ENCODE measurements at regions not wholly inside any gene's neighbourhood (a gene's known extent, or its start where the extent isn't known, plus 50 kb on each side); places are given as distances from the start of the nearest gene placed in this dataset.

DNA sequence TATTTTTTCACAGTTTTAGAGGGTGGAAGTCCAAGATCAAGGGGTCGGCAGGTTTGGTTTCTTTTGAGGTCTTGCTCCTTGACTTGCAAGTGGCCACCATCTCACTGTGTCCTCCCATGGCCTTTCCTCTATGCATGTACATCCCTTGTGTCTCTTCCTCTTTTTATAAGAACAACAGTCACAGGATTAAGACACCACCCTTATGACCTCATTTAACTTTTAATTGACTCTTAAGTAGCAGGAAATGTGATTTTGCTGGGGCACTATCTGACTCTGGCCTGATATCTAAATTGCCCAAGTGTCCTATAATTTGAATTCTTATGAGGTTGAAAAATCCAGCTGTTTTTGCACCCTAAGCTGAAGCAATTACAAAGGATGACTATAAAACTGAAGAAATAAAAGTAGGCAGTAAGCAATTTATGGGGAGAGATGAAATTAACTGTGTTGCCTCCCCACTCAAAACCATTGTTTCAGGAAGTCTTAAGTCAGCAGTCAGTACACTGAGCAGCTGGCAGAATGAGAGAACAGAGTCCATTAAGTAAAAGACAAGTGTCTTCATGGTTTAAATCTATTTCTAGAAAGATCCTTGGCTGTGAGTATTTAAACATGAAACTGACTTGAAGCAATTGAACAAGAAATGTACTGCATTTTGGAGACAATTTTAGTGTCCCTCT is 601.3 kb downstream of the SPRY1 start:
- Histone ChIP-seq H3K79me2 (ENCODE audit: insufficient read depth, low read length) (no peaks in the 10 kb centered on the region), H3K27ac (ENCODE audit: low read depth, low read length) (no peak overlapping the region), H3K9me3 (ENCODE audit: insufficient read depth, low read depth, low read length) (no peaks in the 10 kb centered on the region), H4K20me1 (ENCODE audit: insufficient read depth, low read length) (no peaks in the 10 kb centered on the region), H3K4me2 (ENCODE audit: low read length) (no peak overlapping the region), H3K9ac (ENCODE audit: low read length) (no peak overlapping the region), H3K4me1 (ENCODE audit: insufficient read depth, low read length) (peaks cover 9% of the 10 kb centered on the region), H2AFZ (ENCODE audit: low read depth, low read length) (no peak overlapping the region), H3K27me3 (ENCODE audit: insufficient read depth, low read length) (no peaks in the 10 kb centered on the region), H3K4me3 (ENCODE audit: insufficient read depth, low read depth, low read length) (no peak overlapping the region), H3K36me3 (ENCODE audit: insufficient read depth, low read length) (no peaks in the 10 kb centered on the region)
- TF ChIP-seq CTCF (IDR thresholded peaks at IDR 0.05; ENCODE audit: insufficient read depth, low read depth, low read length) (no peak), EZH2 (IDR thresholded peaks at IDR 0.05; ENCODE audit: insufficient read depth, low read length) (no peak)
- no peaks in the 10 kb centered on the region for H3K27me3 Mint-ChIP-seq (ENCODE audit: low read depth, unreplicated experiment)
- H3K27ac Mint-ChIP-seq (ENCODE audit: unreplicated experiment) = no peak overlapping the region
- FAIRE-seq = no peak
- no peaks in the 10 kb centered on the region for H3K36me3 Mint-ChIP-seq (ENCODE audit: low read depth, unreplicated experiment)
- DNase-seq (ENCODE audit: low read depth) = no peak
- no peak overlapping the region for H3K4me3 Mint-ChIP-seq (ENCODE audit: unreplicated experiment)
- peaks cover 16% of the 10 kb centered on the region for H3K4me1 Mint-ChIP-seq (ENCODE audit: low read depth, unreplicated experiment)
- no peaks in the 10 kb centered on the region for H3K9me3 Mint-ChIP-seq (ENCODE audit: unreplicated experiment)

GRCh38 chr4:124000233-124000632 is 603.6 kb downstream of the SPRY1 start:
- no peaks in the 10 kb centered on the region for H3K27me3 Mint-ChIP-seq (ENCODE audit: low read depth, unreplicated experiment)
- Histone ChIP-seq H3K27ac (ENCODE audit: low read depth, low read length) (no peak overlapping the region), H4K20me1 (ENCODE audit: insufficient read depth, low read length) (no peaks in the 10 kb centered on the region), H3K9ac (ENCODE audit: low read length) (no peak overlapping the region), H3K4me1 (ENCODE audit: insufficient read depth, low read length) (peaks cover 9% of the 10 kb centered on the region), H3K9me3 (ENCODE audit: insufficient read depth, low read depth, low read length) (no peaks in the 10 kb centered on the region), H3K79me2 (ENCODE audit: insufficient read depth, low read length) (no peaks in the 10 kb centered on the region), H3K36me3 (ENCODE audit: insufficient read depth, low read length) (no peaks in the 10 kb centered on the region), H3K27me3 (ENCODE audit: insufficient read depth, low read length) (no peaks in the 10 kb centered on the region), H3K4me2 (ENCODE audit: low read length) (no peak overlapping the region), H3K4me3 (ENCODE audit: insufficient read depth, low read depth, low read length) (no peak overlapping the region), H2AFZ (ENCODE audit: low read depth, low read length) (no peak overlapping the region)
- TF ChIP-seq EZH2 (IDR thresholded peaks at IDR 0.05; ENCODE audit: insufficient read depth, low read length) (no peak), CTCF (IDR thresholded peaks at IDR 0.05; ENCODE audit: insufficient read depth, low read depth, low read length) (no peak)
- no peaks in the 10 kb centered on the region for H3K9me3 Mint-ChIP-seq (ENCODE audit: unreplicated experiment)
- H3K27ac Mint-ChIP-seq (ENCODE audit: unreplicated experiment) = no peak overlapping the region
- no peak for FAIRE-seq
- no peak overlapping the region for H3K4me3 Mint-ChIP-seq (ENCODE audit: unreplicated experiment)
- no peaks in the 10 kb centered on the region for H3K36me3 Mint-ChIP-seq (ENCODE audit: low read depth, unreplicated experiment)
- no peak for DNase-seq (ENCODE audit: low read depth)
- H3K4me1 Mint-ChIP-seq (ENCODE audit: low read depth, unreplicated experiment) = peaks cover 14% of the 10 kb centered on the region

DNA sequence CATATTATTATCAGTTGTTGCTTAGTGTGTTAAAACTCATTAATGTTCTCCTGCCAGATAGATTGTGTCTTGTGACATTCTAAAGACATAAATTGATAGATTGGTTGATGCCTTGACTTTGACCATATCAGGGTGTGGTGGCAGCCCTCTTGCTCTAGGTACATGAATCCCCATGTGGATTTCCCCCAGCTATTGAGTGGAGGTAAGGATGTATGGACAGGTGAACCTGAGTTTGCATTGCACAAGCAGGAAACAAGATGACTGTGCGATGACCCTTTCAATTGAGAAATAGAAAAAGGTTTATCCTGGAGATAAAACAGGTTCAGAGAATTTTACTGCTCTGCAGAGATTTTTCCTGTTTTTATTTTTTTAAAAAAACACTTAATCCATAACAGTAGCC is 619.2 kb downstream of the SPRY1 start:
- TF ChIP-seq CTCF (IDR thresholded peaks at IDR 0.05; ENCODE audit: insufficient read depth, low read depth, low read length) = no peak
- TF ChIP-seq EZH2 (IDR thresholded peaks at IDR 0.05; ENCODE audit: insufficient read depth, low read length) = no peak
- no peak for DNase-seq (ENCODE audit: low read depth)

More for the DNA sequence above, 619.2 kb downstream of the SPRY1 start:
- H3K27ac ChIP-seq (ENCODE audit: low read depth, low read length) = no peak overlapping the region
- Mint-ChIP-seq H3K36me3 (ENCODE audit: low read depth, unreplicated experiment) (no peaks in the 10 kb centered on the region), H3K4me1 (ENCODE audit: low read depth, unreplicated experiment) (peaks cover 18% of the 10 kb centered on the region), H3K27ac (ENCODE audit: unreplicated experiment) (no peak overlapping the region), H3K9me3 (ENCODE audit: unreplicated experiment) (no peaks in the 10 kb centered on the region), H3K27me3 (ENCODE audit: low read depth, unreplicated experiment) (no peaks in the 10 kb centered on the region), H3K4me3 (ENCODE audit: unreplicated experiment) (no peak overlapping the region)
- H3K36me3 ChIP-seq (ENCODE audit: insufficient read depth, low read length) = no peaks in the 10 kb centered on the region
- no peaks in the 10 kb centered on the region for H3K9me3 ChIP-seq (ENCODE audit: insufficient read depth, low read depth, low read length)
- H4K20me1 ChIP-seq (ENCODE audit: insufficient read depth, low read length) = no peaks in the 10 kb centered on the region
- no peak overlapping the region for H2AFZ ChIP-seq (ENCODE audit: low read depth, low read length)
- no peak for FAIRE-seq
- H3K4me3 ChIP-seq (ENCODE audit: insufficient read depth, low read depth, low read length) = no peak overlapping the region
- H3K4me2 ChIP-seq (ENCODE audit: low read length) = no peak overlapping the region
- H3K79me2 ChIP-seq (ENCODE audit: insufficient read depth, low read length) = no peaks in the 10 kb centered on the region
- no peaks in the 10 kb centered on the region for H3K4me1 ChIP-seq (ENCODE audit: insufficient read depth, low read length)
- H3K27me3 ChIP-seq (ENCODE audit: insufficient read depth, low read length) = no peaks in the 10 kb centered on the region
- no peak overlapping the region for H3K9ac ChIP-seq (ENCODE audit: low read length)
